Esophagus muscularis mucosa (tissue), 4 donors: ENCODE measurements at regions not wholly inside any gene's neighbourhood (a gene's known extent, or its start where the extent isn't known, plus 50 kb on each side); places are given as distances from the start of the nearest gene placed in this dataset.

ENCODE experiments used
- DNase-seq: peaks from one replicate; pipeline ENCODE4 v3.0.0-alpha.2; 2017; ENCODE audit errors: extremely low spot score
- H3K27ac ChIP-seq, 4 donors: fragments of 200-600 bp; sonication (generic); replicated peaks in 1 of 4; 1 replicate in 3 of 4; 2 replicates in 1 of 4; pipeline ENCODE4 v1.5.1; 2016 to 2019; ENCODE audit warnings: mild to moderate bottlenecking in 1 of 4
- H3K27me3 ChIP-seq, 4 donors: fragments of 200-600 bp; sonication (generic); one replicate each; pipeline versions ENCODE4 v1.5.1 to v1.6.0; 2016 to 2019
- H3K36me3 ChIP-seq, 4 donors: fragments of 200-600 bp; sonication (generic); one replicate each; pipeline ENCODE4 v1.5.1; 2016 to 2019
- H3K4me1 ChIP-seq, 4 donors: fragments of 200-600 bp; sonication (generic); one replicate each; pipeline ENCODE4 v1.5.1; 2016 to 2019
- H3K4me3 ChIP-seq, 4 donors: fragments of 200-600 bp; sonication (generic); 1 replicate in 2 of 4; 2 replicates in 2 of 4; pipeline ENCODE4 v1.5.1; 2016 to 2019; ENCODE audit warnings: mild to moderate bottlenecking in 4 of 4, moderate library complexity in 1 of 4
- H3K9me3 ChIP-seq, 4 donors: fragments of 200-600 bp; sonication (generic); 1 replicate in 3 of 4; 2 replicates in 1 of 4; pipeline ENCODE4 v1.5.1; 2016 to 2019
- EP300 ChIP-seq: sonication (generic); formaldehyde crosslinking; IDR thresholded peaks from one replicate; pipeline ENCODE4 v1.6.1; 2017; ENCODE audit warnings: antibody characterized with exemption
- POLR2A ChIP-seq: fragments of 450-650 bp; IDR thresholded peaks from one replicate; pipeline ENCODE4 v1.6.1; 2017; ENCODE audit warnings: antibody characterized with exemption, moderate library complexity, mild to moderate bottlenecking, low read depth
- POLR2AphosphoS5 ChIP-seq, 2 donors: sonication (generic); formaldehyde crosslinking; IDR thresholded peaks; one replicate each; pipeline ENCODE4 v1.6.1; 2017; ENCODE audit warnings: antibody characterized with exemption in 2 of 2
- WGBS: methylation state at CpG from one replicate; pipeline ENCODE4 v1.1.5; 2018; 5-methylcytosine and 5-hydroxymethylcytosine counted together
- intact Hi-C: fragments of 100-400 bp; cut with DNase I; formaldehyde crosslinking; loops from one replicate; pipeline ENCODE4 v1.15.1; 2023
- TF ChIP-seq, protein P1 (sequence below), 3 experiments: fragments of 200-600 bp in 2 of 3; fragments of 450-650 bp in 1 of 3; sonication (generic) in 2 of 3; IDR thresholded peaks; one replicate each; pipeline ENCODE4 v1.5.1; 2017 to 2019; ENCODE audit warnings: antibody characterized with exemption in 3 of 3, mild to moderate bottlenecking in 2 of 3, moderate library complexity in 1 of 3

DNA sequence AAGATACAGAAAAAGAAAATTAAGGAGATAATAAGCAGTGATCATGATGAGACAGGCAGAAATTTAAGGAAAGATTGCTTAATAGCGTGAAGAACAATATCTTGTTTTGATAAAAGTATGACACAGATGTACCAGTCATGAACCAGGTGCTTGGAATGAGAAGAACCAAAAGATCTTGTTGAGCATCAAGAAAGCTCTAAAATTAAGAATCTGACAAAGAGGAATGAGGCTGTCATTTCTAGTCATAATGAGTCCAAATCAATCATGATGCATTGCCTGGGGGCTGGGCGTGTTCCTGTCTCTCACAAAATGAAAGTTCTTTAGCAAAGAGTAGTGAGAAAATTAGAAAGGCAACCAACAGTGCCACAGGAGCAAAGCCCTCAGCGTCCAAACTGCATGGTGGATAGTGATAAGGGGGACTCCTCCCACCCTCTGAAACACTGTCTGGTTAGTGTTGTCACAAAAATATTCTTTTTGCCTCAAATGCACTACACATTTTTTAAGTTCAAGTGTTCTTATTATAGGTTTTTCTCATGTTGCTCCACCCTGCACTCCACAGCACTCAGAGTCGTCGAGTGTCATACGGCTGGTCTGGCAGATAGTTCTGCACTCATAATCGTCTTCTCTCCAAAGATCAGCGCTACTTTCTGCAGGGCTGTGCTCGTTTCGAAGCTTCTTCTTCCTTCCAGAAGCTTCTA is 439.6 kb downstream of the TNS3 start:
- DNase-seq: no peak
- 87% methylated on average over 10 of the region's 10 CpGs for WGBS
- Histone ChIP-seq H3K9me3 (no peaks in the 10 kb centered on the region), H3K4me3 (no peak overlapping the region), H3K4me1 (peaks cover 0 to 3% (median 0%) of the 10 kb centered on the region in 4 donors), H3K27ac (no peak overlapping the region), H3K27me3 (no peaks in the 10 kb centered on the region), H3K36me3 (no peaks in the 10 kb centered on the region)
- intact Hi-C loops: no loop called here
- no peak for TF ChIP-seq POLR2A
- TF ChIP-seq, protein P1, sequence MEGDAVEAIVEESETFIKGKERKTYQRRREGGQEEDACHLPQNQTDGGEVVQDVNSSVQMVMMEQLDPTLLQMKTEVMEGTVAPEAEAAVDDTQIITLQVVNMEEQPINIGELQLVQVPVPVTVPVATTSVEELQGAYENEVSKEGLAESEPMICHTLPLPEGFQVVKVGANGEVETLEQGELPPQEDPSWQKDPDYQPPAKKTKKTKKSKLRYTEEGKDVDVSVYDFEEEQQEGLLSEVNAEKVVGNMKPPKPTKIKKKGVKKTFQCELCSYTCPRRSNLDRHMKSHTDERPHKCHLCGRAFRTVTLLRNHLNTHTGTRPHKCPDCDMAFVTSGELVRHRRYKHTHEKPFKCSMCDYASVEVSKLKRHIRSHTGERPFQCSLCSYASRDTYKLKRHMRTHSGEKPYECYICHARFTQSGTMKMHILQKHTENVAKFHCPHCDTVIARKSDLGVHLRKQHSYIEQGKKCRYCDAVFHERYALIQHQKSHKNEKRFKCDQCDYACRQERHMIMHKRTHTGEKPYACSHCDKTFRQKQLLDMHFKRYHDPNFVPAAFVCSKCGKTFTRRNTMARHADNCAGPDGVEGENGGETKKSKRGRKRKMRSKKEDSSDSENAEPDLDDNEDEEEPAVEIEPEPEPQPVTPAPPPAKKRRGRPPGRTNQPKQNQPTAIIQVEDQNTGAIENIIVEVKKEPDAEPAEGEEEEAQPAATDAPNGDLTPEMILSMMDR (IDR thresholded peaks at IDR 0.05): no peak
- no peak for TF ChIP-seq POLR2AphosphoS5 (IDR thresholded peaks at IDR 0.05)
- no peak for TF ChIP-seq EP300

DNA sequence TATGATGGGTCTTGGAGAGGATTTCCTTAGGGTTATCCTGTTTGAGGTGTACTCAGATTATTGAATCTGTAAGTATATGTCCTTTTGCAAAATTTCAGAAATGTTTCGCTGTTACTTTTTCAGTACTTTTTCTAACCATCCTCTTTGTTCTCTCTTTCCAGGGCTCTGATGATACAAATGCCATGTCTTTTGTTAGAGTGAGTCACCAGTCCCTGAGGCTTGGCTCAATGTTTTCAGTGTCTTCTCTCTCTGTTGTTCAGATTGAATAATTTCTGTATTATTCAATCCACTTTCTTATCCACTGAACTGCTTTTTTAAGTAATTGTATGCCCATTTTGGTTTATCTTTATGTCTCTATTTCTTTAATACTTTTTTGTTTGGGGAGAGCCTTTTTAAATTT is 449.4 kb downstream of the TNS3 start:
- Histone ChIP-seq H3K4me3 (no peak overlapping the region), H3K9me3 (no peaks in the 10 kb centered on the region), H3K27me3 (no peaks in the 10 kb centered on the region), H3K4me1 (no peaks in the 10 kb centered on the region), H3K36me3 (no peaks in the 10 kb centered on the region), H3K27ac (no peak overlapping the region)
- intact Hi-C loops: no loop called here
- TF ChIP-seq POLR2A (no peak), EP300 (no peak), POLR2AphosphoS5 (IDR thresholded peaks at IDR 0.05) (no peak)
- TF ChIP-seq, protein P1 (IDR thresholded peaks at IDR 0.05): no peak
- DNase-seq: no peak
- WGBS: 97% methylated on average over 1 of the region's 1 CpG

DNA sequence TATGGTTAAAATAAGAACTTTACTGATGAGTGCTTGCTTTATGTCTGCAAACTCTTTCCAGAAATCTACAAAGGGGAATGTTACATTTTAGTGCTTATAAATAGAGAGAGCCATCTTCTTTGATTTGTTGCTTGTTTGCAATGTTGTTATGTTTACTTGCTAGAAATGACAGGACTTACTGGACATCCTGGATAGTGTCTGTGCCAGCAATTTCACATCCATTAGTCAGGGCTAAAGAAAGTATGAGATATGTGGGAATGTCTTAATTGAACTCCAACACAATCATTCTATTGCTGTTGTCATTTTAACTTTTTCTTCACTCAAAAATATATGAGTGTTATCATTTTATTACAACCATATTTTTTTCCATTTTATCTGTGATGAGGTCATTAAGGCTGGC is 453.2 kb downstream of the TNS3 start:
- DNase-seq: no peak

DNA sequence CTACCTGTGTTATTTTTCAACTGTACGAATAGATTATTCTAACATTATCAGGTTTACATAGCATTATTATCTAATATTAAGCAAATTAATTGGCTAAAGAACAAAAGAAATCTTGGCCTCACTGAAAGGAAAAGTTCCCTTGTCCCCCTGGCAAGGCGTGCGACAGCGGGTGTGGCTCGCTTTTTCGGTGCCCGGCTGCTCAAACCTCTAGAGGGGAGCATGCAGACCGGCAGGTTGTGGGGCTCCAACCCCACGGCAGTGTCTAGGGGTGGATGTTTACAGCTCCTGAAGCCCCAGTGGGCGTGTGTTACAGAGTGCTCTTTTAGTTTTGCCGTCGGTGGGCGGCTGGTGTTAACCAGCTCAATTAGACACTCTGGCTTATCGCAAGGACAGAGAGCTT is 456.4 kb downstream of the TNS3 start:
- no peaks in the 10 kb centered on the region for H3K27me3 ChIP-seq
- no peaks in the 10 kb centered on the region for H3K36me3 ChIP-seq
- 96% methylated on average over 14 of the region's 14 CpGs for WGBS
- intact Hi-C loops: no loop called here
- no peaks in the 10 kb centered on the region for H3K4me1 ChIP-seq
- TF ChIP-seq EP300 (no peak), POLR2AphosphoS5 (IDR thresholded peaks at IDR 0.05) (no peak), POLR2A (no peak)
- TF ChIP-seq, protein P1 (IDR thresholded peaks at IDR 0.05): no peak
- DNase-seq: no peak
- no peaks in the 10 kb centered on the region for H3K9me3 ChIP-seq
- no peak overlapping the region for H3K27ac ChIP-seq
- no peak overlapping the region for H3K4me3 ChIP-seq

More for the DNA sequence above, 453.2 kb downstream of the TNS3 start:
- intact Hi-C loops: no loop called here
- Histone ChIP-seq H3K27ac (no peak overlapping the region), H3K9me3 (no peaks in the 10 kb centered on the region), H3K4me1 (no peaks in the 10 kb centered on the region), H3K27me3 (no peaks in the 10 kb centered on the region), H3K36me3 (no peaks in the 10 kb centered on the region), H3K4me3 (no peak overlapping the region)
- TF ChIP-seq EP300: no peak
- TF ChIP-seq POLR2AphosphoS5 (IDR thresholded peaks at IDR 0.05): no peak
- TF ChIP-seq, protein P1 (IDR thresholded peaks at IDR 0.05): no peak
- TF ChIP-seq POLR2A: no peak
